ENCODE measurements at regions not wholly inside any gene's neighbourhood (a gene's known extent, or its start where the extent isn't known, plus 50 kb on each side); places are given as distances from the start of the nearest gene placed in this dataset.
"Not testable (repeated sequence)": the region's sequence is repeated elsewhere in the genome, so short reads cannot be mapped to it uniquely, and the experiment has no call there.

DNA sequence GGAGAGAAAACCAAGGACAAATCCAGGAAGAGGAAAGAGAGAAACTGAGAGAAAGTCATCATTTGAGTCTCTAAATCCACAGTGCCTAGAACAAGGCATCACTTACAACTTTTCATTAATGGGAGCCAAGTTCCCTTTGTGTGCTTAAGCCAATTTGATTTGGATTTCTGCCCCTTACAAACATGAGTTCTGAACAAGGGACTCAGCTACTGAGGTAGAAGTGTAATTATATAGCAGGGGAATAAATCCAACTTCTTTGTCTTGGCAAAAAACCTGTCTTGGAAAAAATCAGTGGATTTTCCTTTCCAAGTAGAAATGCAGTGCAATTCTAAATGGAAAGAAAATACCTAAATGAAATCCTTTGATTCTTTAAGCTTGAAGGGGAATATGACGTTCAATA is 307.2 kb upstream of the CNTN3 start:
- intact Hi-C loops (cut with DNase I) = no loop called here
- DNase-seq (ENCODE audit: low spot score) = no peak

DNA sequence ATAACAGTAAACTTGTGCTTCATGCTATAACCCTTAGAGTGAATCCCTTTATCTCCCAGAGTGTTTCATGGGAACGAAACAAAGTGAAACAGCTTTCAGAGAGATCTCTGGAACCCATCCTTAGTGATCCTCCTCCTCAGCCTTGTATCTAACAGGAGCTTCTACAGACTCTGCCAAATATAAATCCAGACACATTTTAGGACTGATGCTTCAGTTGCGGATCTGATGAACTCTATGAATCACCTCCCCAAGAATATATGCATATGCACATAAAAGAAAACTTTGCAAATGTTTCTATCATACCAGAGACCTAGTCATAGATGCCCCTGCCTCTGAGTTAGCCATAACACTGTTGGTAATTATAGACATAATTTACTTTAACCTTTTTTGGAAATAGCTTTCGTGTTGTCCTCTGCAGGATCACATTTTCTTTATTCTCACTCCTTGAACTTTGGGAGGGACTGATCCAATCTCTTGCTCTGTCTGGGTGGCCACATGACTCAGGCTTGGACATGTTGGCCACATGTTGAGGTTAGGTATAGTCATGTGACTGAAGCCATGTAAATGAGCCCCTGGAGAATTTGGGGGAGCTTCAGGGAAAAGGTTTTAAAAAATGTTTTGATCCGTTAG is 306.4 kb upstream of the CNTN3 start:
- intact Hi-C loops (cut with DNase I) = no loop called here
- no peak for DNase-seq (ENCODE audit: low spot score)

DNA sequence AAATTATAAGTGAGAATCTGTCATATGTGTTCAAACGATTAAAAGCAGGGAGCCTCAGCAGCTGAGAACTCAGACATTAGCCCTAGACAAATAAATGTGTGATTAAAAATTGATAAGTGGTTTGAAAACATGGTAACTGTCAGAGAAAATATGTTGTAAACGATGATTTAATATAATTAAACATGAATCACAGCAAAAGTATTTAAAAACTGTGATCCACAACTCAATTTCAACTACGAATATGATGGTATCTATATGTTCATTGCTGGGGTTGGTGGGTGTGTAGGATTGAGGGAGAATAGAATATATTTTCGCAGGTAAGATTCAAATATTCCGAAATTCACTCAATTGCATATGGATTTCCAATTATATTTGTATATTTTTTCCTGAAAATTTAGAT is 302.2 kb upstream of the CNTN3 start:
- intact Hi-C loops (cut with DNase I) = no loop called here
- no peak for DNase-seq (ENCODE audit: low spot score)

DNA sequence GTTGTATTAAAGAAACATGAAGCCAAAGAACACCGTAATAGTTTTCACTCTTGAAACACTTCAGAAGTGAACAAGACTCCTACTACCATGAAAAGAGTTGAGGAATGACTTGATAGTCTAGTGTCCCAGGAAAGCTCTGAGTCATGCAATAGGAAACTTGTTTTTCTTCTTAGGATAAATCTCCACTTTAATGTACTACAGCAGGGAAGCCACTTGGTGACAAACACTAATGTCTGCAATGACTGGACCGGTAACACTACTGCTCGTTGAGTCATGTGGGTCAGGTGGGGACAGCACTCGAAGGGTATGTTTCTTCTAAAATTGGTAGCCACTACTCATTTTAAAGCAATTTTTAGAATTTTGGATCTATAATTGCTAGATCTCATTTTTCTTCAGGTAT is 291.7 kb upstream of the CNTN3 start:
- intact Hi-C loops (cut with DNase I) = no loop called here
- no peak for DNase-seq (ENCODE audit: low spot score)

DNA sequence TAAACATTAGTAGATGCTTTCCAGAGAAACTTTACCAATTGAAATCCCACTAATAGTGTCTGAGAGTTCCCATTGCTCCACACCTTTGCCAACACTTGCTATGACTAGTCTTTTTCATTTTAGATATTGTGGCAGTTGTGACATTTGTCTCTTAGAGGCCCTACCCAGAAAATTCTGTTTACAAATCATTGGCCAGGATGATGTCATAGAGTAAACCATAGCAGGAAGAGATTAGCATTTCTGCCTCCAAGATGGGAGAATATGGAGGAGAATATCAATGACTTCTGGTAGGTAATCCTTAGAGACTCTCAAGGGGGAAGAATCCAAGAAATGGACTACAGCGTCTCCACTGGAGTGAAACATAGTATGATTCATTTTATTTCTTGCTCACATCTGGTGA is 291.0 kb upstream of the CNTN3 start:
- no peak for DNase-seq (ENCODE audit: low spot score)
- intact Hi-C loops (cut with DNase I) = no loop called here

DNA sequence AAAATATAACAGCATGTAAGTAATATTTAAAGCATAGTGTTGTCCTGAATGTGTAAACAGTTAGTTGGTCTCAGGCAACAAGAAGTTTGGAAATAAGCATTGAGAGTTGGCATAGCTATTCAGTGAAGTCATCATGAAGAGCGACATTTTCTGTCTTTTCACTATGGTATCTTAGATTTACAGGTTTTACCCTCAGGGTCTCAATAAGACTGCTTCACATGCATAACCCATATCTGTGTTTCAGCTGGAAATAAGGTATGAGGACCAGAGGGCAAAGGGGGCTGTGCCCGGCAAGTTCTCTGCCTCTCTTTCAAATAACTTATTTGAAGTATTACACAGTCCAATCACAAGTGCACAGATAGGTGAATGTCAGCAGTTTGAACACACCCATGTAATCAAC is 290.2 kb upstream of the CNTN3 start:
- intact Hi-C loops (cut with DNase I) = no loop called here
- no peak for DNase-seq (ENCODE audit: low spot score)

DNA sequence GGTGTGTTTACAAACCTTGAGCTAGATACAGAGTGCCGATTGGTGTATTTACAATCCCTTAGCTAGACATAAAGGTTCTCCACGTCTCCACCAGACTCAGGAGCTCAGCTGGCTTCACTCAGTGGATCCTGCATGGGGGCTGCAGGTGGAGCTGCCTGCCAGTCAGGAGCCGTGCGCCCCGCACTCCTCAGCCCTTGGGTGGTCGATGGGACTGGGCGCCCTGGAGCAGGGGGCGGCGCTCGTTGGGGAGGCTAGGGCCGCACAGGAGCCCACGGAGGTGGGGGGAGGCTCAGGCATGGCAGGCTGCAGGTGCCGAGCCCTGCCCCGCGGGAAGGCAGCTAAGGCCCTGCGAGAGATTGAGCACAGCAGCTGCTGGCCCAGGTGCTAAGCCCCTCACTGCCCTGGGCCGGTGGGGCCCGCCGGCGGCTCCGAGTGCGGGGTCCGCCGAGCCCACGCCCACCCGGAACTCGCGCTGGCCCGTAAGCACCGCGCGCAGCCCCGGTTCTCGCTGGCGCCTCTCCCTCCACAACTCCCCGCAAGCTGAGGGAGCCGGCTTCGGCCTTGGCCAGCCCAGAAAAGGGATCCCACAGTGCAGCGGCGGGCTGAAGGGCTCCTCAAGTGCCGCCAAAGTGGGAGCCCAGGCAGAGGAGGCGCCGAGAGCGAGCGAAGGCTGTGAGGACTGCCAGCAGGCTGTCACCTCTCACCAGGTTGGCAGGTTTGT is 285.5 kb upstream of the CNTN3 start:
- DNase-seq (ENCODE audit: low spot score); intact Hi-C loops (cut with DNase I): not testable (repeated sequence)

DNA sequence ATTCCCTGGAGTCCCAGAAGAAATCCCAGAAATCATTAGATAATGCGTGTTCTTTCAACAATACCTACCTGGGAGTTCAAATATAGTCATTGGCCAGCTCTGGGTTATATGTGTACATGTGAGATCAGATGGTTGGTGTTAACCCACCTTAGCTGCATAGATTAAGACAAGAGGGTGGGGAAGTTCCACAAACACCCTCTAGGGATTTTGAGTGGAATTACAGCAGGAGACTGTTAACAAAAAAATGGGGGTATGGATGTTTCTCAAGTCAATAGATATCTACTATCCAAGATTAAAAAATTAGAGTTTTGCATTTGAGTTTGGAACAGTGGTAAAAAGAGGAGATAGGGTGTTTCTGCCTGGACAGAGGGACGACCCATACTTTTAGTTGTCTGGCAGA is 282.5 kb upstream of the CNTN3 start:
- DNase-seq (ENCODE audit: low spot score) = no peak
- intact Hi-C loops (cut with DNase I) = no loop called here

DNA sequence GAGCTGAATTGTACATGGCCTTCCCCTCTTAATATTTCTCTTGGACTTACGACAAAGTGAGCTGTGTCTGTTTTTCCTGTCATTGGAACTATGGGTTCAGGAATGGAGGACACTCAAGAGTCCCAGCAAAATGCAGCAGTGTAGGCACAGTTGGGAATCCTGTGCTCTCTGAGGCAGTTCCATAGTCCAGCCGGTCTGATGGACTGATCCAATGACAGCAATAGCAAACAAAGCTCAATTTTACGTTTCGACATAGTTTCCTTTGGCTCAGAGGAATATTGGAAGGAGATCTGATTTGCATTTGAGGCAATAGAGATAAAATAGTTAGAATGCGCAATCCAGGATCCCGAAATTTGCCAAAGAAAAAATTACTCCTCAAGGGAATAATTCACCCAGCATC is 276.9 kb upstream of the CNTN3 start:
- no peak for DNase-seq (ENCODE audit: low spot score)
- intact Hi-C loops (cut with DNase I) = no loop called here

DNA sequence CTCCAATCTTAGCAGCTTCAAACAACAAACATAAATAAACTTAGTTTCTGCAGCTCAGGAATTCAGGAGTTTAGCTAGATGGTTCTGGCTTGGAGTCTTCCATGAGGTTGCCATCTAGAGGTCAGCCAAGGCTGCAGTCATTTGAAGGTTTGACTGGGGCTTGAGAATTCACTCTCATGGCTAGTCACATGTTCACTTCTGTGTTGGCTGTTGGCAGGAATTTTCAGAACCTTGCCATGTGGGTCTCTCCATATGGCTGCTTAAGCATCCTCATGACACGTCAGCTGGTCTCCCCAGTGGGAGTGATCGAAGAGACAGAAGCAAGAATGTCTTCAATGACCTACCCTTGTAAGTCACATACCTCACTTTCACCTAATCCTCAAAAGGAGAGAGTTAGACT is 269.2 kb upstream of the CNTN3 start:
- no peak for DNase-seq (ENCODE audit: low spot score)
- intact Hi-C loops (cut with DNase I) = no loop called here

DNA sequence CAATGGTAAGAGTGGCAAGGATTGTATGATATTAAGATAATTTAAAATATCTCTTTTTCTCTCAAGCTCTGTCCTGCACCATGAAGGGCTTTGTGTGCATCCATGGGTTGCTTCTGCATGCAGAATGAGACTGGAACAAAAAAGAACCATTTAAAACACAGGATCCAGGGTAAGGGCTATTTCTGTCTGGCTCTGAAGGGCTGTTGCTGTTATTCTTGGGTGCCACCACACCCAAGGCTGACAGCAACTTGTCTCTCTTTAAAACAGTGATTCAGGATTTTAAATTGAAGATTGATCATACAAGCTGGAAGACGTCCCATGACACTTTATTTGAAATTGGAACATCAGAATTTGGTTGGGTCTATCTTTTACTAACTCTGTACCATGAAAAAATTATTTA is 268.8 kb upstream of the CNTN3 start:
- intact Hi-C loops (cut with DNase I) = no loop called here
- no peak for DNase-seq (ENCODE audit: low spot score)

DNA sequence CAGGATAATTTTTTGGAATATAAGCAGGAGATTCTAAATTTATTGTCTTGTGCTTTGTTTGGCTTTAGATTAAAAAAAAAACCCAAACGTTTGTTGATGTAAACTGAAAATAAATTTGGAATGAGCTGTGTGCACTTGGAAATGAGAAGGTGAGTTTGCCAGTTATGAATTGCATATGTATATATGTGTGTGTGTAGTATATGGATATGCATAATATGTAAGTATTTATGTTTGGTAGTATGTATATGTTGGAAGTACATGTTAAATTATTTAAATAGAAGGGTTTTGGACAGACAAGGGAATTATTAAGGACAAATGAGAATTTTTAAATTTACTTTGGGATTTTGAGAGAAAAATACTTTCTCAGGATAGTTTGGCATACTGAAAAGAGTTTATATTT is 265.8 kb upstream of the CNTN3 start:
- intact Hi-C loops (cut with DNase I) = no loop called here
- DNase-seq (ENCODE audit: low spot score) = no peak

DNA sequence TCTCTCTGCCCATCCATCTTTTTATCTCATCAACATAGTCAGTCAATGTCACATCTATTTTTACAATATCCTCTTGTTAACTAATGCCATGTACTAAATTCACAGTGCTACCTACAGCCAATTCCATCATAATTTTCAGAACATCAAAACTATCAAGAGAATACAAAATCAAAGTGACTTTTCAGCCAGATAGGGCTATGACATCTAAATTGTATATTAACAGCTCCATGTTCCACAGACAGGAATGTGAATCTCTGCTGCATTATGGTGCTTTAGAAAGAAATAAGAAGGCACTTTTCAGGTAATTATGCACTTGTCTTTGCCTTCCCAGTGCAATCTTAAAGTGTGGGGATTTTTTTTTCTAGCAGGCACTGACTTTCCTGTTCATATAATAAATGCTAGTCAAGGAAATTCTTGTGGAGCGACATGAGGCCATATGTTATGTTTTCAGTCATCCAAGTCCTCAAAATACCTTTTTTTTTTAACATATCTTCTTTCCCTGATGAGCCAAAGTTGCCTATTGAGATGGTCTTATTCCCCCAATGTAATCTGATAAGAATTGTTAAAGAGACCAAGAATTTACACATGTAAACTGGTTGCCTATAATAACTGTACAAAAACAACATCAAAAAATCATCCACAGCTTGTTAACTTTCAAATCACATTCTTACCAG is 252.0 kb upstream of the CNTN3 start:
- DNase-seq (ENCODE audit: low spot score) = no peak
- intact Hi-C loops (cut with DNase I) = no loop called here

DNA sequence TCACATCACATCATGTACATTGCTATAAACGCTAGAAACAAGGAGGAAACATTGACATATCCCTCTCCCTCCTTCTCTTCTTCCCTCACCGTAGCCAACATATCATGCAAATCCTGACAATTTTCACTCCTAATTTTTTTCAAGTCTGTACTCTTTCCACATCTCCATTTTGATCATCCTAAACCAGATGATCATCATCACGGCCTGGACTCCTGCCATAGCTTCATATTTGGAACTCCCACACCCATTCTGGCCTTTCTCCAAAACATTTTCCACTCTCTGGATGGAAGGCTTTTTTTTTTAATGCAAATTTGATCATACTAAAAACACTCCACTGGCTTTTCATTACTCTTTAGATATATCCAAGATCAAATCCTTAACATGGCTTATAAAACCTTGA is 248.0 kb upstream of the CNTN3 start:
- no peak for DNase-seq (ENCODE audit: low spot score)
- intact Hi-C loops (cut with DNase I) = no loop called here

DNA sequence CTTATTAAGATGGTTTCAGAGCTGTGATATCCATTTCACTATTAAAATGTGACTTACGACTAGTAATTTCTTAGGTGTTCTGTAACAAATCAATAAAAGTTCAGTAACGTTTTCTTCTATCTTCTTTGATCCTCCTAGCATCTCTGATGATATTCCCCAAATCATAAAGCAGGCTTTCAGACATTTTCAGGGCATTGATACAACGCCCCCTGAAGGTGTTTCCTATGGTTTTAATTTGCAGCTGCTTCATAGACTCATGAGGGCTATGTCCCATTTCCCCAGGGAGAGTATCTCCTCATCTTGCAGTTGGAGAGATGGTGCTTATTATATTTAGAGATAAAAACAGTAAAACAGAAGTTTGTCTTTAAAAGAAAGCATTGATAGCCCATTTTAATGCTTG is 246.8 kb upstream of the CNTN3 start:
- no peak for DNase-seq (ENCODE audit: low spot score)

DNA sequence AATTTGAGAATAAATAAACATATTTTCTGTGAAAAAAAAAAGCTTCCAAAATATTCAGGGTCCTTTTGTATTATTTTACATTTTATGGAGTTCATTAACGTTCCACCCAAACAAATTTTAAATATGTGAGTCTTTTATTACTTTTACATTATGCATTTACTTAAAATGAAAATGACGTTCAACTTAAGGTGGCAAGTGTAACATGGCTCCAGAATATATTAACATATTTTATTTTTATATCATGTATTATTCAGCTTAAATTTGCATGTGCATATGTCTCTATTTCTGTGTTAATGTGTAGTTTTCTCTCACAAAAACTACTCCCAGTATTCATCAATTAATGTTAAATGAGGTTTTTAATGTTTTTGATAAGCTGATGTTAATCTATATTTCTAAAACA is 243.6 kb upstream of the CNTN3 start:
- intact Hi-C loops (cut with DNase I) = no loop called here

More for the DNA sequence above, 246.8 kb upstream of the CNTN3 start:
- intact Hi-C loops (cut with DNase I) = no loop called here

DNA sequence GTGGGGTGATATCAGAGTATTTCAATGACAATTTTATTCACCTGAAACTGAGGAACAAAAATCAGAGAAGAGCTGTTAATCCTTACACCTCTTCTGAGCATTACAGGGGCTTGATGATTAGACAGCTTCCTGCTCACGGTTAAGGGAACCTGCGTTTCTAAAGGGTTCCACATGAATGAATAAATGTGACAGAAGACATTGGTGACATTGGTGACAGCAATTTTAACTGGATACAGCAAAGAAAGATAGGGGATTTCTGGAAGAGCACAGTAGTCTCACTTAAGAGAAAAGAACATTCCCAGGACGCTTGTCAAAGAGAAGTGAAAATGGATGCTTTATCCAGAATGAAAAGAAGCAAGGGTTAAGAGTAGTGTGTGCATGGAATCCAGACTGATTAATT is 235.9 kb upstream of the CNTN3 start:
- intact Hi-C loops (cut with DNase I) = no loop called here
- no peak for DNase-seq (ENCODE audit: low spot score)

More for the DNA sequence above, 243.6 kb upstream of the CNTN3 start:
- DNase-seq (ENCODE audit: low spot score) = no peak

DNA sequence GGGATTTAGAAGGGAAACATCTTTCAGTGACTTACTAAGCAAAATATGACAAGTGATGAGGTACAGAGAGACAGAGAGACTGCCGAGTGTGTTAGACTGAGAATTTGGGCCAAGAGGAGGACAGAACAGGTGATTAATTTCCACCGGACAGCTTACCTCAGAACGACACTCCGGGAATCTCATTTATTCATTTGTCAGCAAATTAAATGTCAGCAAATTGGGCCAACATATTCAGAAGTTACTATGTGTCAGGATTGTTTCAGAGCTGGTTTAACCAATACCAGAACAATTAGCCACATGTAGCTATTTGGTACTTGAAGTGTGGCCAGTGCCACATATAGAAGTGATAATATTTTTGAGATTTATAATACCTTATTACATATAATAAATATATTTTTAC is 232.6 kb upstream of the CNTN3 start:
- no peak for DNase-seq (ENCODE audit: low spot score)

DNA sequence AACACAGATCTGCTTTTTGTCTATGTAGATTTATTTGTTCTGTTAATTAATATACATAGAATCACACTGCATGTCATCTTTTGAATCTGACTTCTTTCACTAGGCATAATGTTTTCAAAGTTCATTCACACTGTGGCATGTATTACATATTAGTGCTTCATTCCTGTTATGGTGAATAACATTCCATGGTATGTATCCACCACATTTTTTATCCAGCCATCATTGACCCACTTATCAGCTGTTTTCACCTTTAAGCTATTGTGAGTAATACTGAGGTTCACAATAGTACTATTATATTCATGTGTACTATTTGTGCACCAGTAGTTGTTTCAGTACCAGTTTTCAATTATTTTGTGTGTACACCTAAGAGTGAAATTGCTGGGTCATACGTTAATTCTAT is 230.6 kb upstream of the CNTN3 start:
- no peak for DNase-seq (ENCODE audit: low spot score)
- intact Hi-C loops (cut with DNase I) = no loop called here

More for the DNA sequence above, 232.6 kb upstream of the CNTN3 start:
- intact Hi-C loops (cut with DNase I) = no loop called here

DNA sequence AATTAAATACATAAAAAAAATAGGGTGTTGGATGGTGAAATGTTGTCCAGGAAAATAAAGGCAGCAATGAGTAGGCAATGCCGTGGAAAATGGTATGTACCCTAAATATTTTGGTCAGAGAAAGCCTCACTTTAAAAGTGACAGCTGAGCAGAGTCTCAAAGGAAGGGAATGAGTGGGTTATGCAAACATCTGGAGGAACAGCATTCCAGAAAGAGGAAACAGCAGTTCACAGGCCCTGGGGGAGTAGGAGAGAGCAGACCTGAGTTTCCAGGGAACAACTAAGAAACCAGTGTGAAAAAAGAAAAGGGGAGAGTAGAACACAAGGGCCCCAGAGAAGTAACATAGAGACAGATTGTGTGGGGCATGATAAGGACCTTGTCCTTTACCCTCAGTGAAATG is 230.0 kb upstream of the CNTN3 start:
- no peak for DNase-seq (ENCODE audit: low spot score)
- intact Hi-C loops (cut with DNase I) = no loop called here

DNA sequence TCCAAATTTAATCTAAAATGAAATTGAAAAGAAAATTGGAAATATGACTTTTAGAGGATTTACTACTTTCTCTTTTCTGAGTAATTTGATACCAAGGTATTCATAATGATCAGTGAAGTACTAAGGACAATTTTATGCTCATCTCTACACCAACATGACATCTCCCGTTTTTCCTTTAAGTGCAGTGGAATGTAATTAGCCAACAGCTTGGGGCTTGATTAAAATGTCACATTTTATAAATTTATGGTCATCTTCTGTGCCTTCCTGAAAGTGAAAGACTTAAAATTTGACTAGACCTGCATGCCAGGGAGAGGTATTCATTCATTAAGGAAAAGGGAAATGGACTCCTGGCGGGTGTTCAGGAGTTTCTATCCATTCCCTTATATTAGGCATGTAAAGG is 228.2 kb upstream of the CNTN3 start:
- intact Hi-C loops (cut with DNase I) = no loop called here
- DNase-seq (ENCODE audit: low spot score) = no peak
